ENCODE measurements at regions not wholly inside any gene's neighbourhood (a gene's known extent, or its start where the extent isn't known, plus 50 kb on each side); places are given as distances from the start of the nearest gene placed in this dataset.
"Not testable (repeated sequence)": the region's sequence is repeated elsewhere in the genome, so short reads cannot be mapped to it uniquely, and the experiment has no call there.

- Mint-ChIP-seq H3K36me3 (ENCODE audit: insufficient read depth) (no peaks in the 10 kb centered on the region), H3K27ac (no peak overlapping the region)
- TF ChIP-seq, protein P1, sequence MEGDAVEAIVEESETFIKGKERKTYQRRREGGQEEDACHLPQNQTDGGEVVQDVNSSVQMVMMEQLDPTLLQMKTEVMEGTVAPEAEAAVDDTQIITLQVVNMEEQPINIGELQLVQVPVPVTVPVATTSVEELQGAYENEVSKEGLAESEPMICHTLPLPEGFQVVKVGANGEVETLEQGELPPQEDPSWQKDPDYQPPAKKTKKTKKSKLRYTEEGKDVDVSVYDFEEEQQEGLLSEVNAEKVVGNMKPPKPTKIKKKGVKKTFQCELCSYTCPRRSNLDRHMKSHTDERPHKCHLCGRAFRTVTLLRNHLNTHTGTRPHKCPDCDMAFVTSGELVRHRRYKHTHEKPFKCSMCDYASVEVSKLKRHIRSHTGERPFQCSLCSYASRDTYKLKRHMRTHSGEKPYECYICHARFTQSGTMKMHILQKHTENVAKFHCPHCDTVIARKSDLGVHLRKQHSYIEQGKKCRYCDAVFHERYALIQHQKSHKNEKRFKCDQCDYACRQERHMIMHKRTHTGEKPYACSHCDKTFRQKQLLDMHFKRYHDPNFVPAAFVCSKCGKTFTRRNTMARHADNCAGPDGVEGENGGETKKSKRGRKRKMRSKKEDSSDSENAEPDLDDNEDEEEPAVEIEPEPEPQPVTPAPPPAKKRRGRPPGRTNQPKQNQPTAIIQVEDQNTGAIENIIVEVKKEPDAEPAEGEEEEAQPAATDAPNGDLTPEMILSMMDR (IDR thresholded peaks at IDR 0.05; ENCODE audit: unreplicated experiment) = no peak
Measured at GRCh38 chr1:238608144-238608543, 717.4 kb upstream of the ZP4 start.

DNA sequence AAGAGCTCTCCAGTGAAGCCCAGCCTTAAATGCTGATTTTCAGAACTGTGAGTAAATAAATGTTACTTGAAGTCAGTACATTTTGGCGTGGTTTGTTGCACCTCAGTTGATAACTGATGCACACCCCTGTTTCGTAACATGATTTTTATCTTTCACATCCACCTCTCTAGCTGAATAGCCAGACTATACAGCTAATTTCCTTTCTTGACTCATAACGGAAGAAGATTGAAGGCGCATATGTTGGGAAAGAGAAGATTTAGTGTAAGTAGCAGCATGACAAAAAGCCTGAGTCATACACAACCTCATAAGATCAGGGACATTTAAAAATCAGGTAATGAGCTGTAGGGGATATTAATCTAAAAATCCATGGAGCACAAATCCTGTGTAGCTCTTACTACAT is 716.2 kb upstream of the ZP4 start:
- H3K4me3 Mint-ChIP-seq (ENCODE audit: low read depth) = no peak overlapping the region
- no peaks in the 10 kb centered on the region for H3K4me1 Mint-ChIP-seq (ENCODE audit: low read depth)
- no peaks in the 10 kb centered on the region for H3K9me3 Mint-ChIP-seq (ENCODE audit: low read depth)
- no peaks in the 10 kb centered on the region for H3K27me3 Mint-ChIP-seq
- TF ChIP-seq, protein P1 (IDR thresholded peaks at IDR 0.05; ENCODE audit: unreplicated experiment) = no peak
- H3K36me3 Mint-ChIP-seq (ENCODE audit: insufficient read depth) = no peaks in the 10 kb centered on the region
- no peak for DNase-seq (ENCODE audit: low spot score, unreplicated experiment)
- no peak overlapping the region for H3K27ac Mint-ChIP-seq

More at GRCh38 chr1:238608144-238608543, 717.4 kb upstream of the ZP4 start:
- H3K9me3 Mint-ChIP-seq (ENCODE audit: low read depth) = peaks cover 3% of the 10 kb centered on the region
- no peak overlapping the region for H3K4me3 Mint-ChIP-seq (ENCODE audit: low read depth)
- no peaks in the 10 kb centered on the region for H3K27me3 Mint-ChIP-seq
- H3K4me1 Mint-ChIP-seq (ENCODE audit: low read depth) = no peaks in the 10 kb centered on the region
- DNase-seq (ENCODE audit: low spot score, unreplicated experiment) = no peak

- H3K9me3 Mint-ChIP-seq (ENCODE audit: low read depth) = no peaks in the 10 kb centered on the region
- no peaks in the 10 kb centered on the region for H3K36me3 Mint-ChIP-seq (ENCODE audit: insufficient read depth)
- no peaks in the 10 kb centered on the region for H3K27me3 Mint-ChIP-seq
- H3K4me1 Mint-ChIP-seq (ENCODE audit: low read depth) = no peaks in the 10 kb centered on the region
- no peak overlapping the region for H3K4me3 Mint-ChIP-seq (ENCODE audit: low read depth)
- TF ChIP-seq, protein P1 (IDR thresholded peaks at IDR 0.05; ENCODE audit: unreplicated experiment) = no peak
- no peak for DNase-seq (ENCODE audit: low spot score, unreplicated experiment)
- no peak overlapping the region for H3K27ac Mint-ChIP-seq
Measured at GRCh38 chr1:238606457-238606856, 715.7 kb upstream of the ZP4 start.

DNA sequence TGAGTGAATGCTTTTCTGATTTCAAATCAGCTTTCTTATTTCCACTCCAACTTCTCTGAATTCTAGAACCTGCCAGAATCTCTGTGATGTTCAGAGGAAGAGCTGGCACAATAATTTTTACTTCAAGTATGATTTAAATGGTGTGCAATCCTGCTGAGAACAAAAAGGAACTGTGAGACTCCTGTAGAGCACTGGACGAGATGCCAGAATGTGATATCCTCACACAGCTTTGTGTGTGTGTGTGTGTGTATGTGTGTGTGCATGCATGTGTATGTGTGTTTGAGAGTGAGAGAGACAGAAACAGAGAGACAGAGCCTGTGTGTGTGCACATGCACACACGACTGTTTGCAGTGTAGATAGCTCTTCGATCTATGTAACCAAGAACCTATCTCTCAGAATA is 713.6 kb upstream of the ZP4 start:
- no peaks in the 10 kb centered on the region for H3K36me3 Mint-ChIP-seq (ENCODE audit: insufficient read depth)
- TF ChIP-seq, protein P1 (IDR thresholded peaks at IDR 0.05; ENCODE audit: unreplicated experiment) = no peak
- no peak overlapping the region for H3K4me3 Mint-ChIP-seq (ENCODE audit: low read depth)
- no peaks in the 10 kb centered on the region for H3K27me3 Mint-ChIP-seq
- H3K27ac Mint-ChIP-seq = no peak overlapping the region
- no peak for DNase-seq (ENCODE audit: low spot score, unreplicated experiment)
- H3K4me1 Mint-ChIP-seq (ENCODE audit: low read depth) = no peaks in the 10 kb centered on the region
- no peaks in the 10 kb centered on the region for H3K9me3 Mint-ChIP-seq (ENCODE audit: low read depth)

GRCh38 chr1:238601604-238602003 is 710.9 kb upstream of the ZP4 start:
- not testable (repeated sequence) for H3K27ac Mint-ChIP-seq; DNase-seq (ENCODE audit: low spot score, unreplicated experiment); H3K36me3 Mint-ChIP-seq (ENCODE audit: insufficient read depth); H3K9me3 Mint-ChIP-seq (ENCODE audit: low read depth); H3K4me3 Mint-ChIP-seq (ENCODE audit: low read depth); H3K4me1 Mint-ChIP-seq (ENCODE audit: low read depth); H3K27me3 Mint-ChIP-seq

- H3K4me1 Mint-ChIP-seq (ENCODE audit: low read depth) = no peaks in the 10 kb centered on the region
- DNase-seq (ENCODE audit: low spot score, unreplicated experiment) = no peak
- H3K9me3 Mint-ChIP-seq (ENCODE audit: low read depth) = no peaks in the 10 kb centered on the region
- H3K36me3 Mint-ChIP-seq (ENCODE audit: insufficient read depth) = no peaks in the 10 kb centered on the region
- TF ChIP-seq, protein P1 (IDR thresholded peaks at IDR 0.05; ENCODE audit: unreplicated experiment) = no peak
- H3K27me3 Mint-ChIP-seq = peaks cover 9% of the 10 kb centered on the region
- no peak overlapping the region for H3K27ac Mint-ChIP-seq
- no peak overlapping the region for H3K4me3 Mint-ChIP-seq (ENCODE audit: low read depth)
Measured at GRCh38 chr1:238596703-238597102, 706.0 kb upstream of the ZP4 start.

All from progenitor cell of endocrine pancreas (in vitro differentiated cells).